H1 (cell line): ENCODE measurements at regions not wholly inside any gene's neighbourhood (a gene's known extent, or its start where the extent isn't known, plus 50 kb on each side); places are given as distances from the start of the nearest gene placed in this dataset.

Source experiments
- JUN ChIP-seq: IDR thresholded peaks from 2 replicates; pipeline ENCODE4 v1.6.1; 2011; ENCODE audit warnings: low read depth, mild to moderate bottlenecking, improper control_type of control experiment, low read length
- MAFK ChIP-seq: IDR thresholded peaks from 2 replicates; pipeline ENCODE4 v1.6.1; 2012; ENCODE audit warnings: low read depth, mild to moderate bottlenecking, improper control_type of control experiment, low read length
- SP4 ChIP-seq: IDR thresholded peaks from 2 replicates; pipeline ENCODE4 v1.6.1; 2012; ENCODE audit warnings: low read length, inconsistent platforms

DNA sequence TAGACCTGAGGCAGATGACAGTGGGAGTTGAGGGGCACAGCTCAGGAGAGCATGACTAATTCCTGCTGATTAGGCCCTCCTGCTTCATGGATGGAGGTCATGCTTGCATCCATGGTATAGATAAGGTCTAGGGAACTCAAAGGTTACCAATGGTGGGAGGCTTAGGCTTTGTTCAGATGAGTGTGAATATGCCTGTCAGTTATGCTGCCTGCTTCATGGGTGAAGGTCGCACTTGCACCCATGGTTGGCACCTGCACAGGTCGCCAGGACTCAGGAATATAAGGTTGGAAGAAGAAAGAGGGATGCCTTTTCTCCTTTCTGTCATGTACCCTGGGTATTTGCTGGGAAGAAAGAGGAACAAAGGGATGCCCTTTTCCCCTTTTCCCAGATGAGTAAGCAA is 53.4 kb upstream of the GJB6 start (continued):
- TF ChIP-seq MAFK = no peak
- no peak for TF ChIP-seq SP4
- no peak for TF ChIP-seq JUN
